GM18526 (cell line): ENCODE measurements at regions not wholly inside any gene's neighbourhood (a gene's known extent, or its start where the extent isn't known, plus 50 kb on each side); places are given as distances from the start of the nearest gene placed in this dataset.

Experiments
- POLR2A ChIP-seq: IDR thresholded peaks from 3 replicates; pipeline ENCODE4 v1.6.1; 2011; ENCODE audit not compliant: insufficient read length; ENCODE audit errors: extremely low read depth

DNA sequence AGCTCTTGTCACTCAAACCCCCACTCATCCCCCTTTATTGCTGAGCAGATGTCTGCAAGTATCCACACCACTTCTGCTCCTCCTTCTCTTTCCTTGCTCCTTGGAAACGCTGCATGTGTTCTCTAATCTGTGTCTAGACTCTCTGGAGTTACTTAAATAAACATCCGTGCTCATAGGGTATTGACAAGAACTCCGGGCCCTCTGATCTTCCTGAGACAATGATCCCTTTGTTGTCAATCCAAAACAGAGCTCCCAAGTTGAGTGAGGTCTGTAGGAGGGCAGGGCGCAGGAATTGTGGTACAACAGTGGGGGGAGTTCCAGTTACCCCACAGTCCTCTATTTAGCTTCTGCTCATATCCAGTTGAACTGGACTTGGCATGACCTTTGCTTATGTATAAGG, 489.0 kb downstream of the SNAPC1 start:
- TF ChIP-seq POLR2A = no peak

DNA sequence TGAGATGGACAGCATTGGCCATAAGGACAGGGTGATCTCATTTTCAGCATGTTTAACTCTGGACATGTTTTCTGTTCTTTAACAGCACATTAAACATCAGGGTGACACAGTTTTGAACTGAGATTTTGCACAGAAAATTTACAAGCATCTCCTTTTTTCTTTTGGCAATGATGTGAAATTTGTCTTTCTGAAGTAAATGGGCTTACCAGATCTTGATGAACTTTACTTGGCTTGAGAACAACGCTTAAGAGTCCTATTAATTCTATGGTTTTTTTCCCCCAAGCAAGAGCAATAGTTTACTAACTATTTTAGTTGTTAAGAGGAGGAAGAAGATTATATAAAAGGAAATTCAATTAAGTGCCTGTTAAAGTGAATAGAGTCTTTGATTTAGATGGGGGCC, 491.0 kb downstream of the SNAPC1 start:
- TF ChIP-seq POLR2A = no peak

DNA sequence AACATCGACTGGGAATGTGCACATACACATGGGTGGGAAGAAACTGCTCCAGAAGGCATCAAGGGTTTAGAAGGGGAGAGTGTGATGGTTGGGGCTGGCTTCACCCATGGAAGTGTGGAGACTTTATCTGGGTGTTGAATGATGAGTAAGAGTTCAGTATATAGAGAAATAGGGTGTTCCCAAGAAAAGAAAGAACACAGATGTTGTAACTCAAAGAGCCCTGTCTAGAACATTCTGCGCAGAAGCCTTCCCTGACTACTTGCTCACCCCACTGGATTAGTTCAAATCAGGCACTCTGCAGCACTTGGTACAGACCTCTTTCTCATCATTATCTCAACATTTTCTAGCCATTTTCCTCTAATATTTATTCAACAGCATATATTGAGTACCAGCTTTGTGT, 491.7 kb downstream of the SNAPC1 start:
- TF ChIP-seq POLR2A = no peak

DNA sequence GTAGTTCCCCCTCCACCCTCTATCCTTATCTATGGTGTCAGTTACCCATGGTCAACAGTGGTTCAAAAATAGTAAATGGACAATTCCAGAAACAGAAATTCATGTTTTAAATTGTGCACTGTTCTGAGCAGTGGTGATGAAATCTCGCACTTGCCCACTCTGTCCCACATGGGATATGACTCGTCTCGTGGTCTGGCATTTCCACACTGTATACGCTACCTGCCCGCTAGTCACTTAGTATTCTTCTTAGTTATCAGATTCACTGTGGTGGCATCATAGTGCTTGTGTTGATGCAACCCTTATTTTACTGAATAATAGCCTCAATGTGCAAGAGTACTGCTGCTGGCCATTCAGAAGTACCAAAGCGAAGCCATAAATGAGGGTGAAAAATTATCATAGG, 507.0 kb downstream of the SNAPC1 start:
- TF ChIP-seq POLR2A = no peak

DNA sequence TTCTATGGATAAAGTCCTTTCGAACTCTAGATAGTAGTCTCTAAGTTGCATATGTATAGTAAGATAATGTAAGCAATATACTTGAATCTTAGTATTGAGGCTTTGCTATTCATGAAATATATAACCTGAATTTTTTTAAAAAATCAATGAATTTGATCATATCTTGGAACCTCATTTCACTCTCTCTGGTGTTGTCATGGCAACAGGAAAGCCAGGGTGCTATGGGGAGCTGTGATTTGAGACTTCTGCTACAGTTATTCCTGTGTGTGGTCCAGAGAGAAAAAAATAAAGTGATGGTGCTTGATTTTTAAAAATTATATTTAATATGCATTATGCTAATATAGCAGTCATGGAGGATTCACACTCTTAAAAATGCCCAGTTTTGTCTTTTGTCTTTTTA, 508.0 kb downstream of the SNAPC1 start:
- TF ChIP-seq POLR2A = no peak

DNA sequence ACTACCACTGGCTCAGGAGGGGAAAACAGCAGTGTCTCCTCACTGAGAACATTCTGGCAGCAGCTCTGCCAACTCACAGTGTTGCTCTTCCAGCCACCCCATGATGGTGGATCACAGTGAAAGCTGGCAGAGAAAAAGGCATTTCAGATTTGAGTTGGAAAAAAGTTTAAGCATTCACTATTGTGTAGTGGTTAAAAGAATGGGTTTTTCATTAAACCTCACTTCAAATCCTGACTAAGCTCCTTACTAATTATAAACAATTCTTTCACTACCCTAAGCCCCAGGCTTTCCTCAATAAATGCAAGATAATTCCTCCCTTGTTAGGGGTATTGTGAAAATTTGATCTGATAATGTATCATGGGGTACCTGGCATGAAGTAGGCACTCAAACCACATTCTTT, 518.1 kb downstream of the SNAPC1 start:
- TF ChIP-seq POLR2A = no peak

DNA sequence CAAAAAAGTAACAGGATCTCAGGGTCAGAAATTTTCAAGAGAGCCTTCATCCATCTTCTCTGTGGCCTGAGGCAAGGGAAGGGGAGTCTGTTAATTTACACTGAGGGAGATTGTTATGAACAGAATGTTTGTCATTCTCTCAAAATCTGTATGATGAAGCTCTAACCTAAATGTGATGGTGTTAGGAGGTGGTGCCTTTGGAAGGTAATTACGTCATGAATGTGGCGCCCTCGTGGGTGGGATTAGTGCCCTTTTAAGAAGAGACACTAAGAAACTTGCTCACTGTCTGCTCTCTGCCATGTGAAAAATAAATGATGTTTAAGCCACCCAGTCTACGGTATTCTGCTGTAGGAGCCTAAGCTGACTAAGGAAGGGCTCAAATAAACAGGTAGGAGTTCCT, 521.6 kb downstream of the SNAPC1 start:
- TF ChIP-seq POLR2A = no peak

DNA sequence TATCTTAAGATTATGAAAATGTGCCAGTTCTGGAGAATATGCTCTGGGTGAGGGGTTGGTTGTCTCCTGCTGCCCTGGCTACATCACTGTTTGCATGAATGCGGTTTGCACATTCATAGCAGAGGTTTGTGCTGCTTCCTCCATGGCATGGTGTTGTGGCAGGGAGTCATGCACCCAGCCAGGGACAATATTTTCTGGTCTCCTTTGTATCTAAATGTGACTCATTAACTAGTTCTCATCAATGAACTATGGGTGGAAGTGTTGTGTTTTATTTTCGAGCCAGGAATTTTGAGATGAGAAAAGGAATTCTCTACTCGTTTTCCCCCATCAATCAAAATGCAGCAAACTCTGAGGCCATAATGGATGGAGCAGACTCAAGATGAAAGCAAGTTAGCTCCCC, 527.3 kb downstream of the SNAPC1 start:
- no peak for TF ChIP-seq POLR2A

DNA sequence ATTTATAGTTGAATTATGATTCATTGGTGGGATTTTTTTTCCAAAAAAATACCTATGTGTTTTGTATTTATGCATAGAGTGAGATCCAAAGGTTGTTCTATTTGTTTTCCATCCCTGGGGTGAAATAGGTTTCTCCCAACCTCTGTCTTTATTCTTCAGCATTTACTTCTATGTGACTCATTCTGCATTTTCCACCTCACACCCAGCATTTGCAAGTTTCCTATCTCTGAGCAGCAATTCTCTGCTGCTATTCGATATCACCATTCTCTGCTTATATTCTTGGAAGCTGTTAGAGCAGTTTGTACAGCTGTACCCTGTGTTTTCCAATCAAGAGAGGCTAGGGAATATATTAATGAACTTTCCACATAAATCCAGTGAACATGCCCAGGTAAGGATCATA, 538.9 kb downstream of the SNAPC1 start:
- no peak for TF ChIP-seq POLR2A

DNA sequence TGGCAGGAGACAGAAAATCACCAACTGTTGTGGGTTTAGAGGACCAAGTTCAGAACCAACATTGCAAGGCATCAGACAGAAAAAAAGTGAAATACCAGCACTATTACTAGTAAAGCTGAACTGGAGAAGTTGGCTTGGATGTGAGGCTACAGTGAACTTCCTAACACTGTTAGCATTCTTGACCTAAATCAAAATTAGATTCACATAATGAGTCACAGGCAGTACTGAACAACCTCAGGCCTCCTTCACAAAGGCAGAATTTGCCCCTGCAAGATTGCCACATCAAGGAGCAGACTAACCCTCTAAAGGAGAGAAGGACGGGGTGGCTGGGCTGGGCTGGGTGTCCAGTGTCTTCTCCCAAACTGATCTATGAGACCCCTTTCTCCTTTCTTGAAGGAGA, 539.7 kb downstream of the SNAPC1 start:
- no peak for TF ChIP-seq POLR2A

DNA sequence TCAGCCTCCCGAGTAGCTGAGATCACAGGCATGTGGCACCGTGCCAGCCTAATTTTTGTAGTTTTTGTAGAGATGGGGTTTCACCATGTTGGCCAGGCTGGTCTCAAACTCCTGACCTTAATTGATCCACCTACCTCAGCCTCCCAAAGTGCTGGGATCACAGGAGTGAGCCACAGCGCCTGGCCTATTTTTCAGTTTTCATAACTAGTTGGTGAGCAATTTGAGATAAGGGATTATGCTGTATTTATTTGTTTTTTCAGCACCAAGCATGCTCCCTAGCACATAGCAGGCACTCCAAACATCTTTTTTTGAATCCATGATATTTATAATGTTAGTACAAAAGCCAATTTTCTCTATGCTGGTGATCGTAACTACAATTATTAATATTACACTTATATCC, 541.2 kb downstream of the SNAPC1 start:
- no peak for TF ChIP-seq POLR2A

DNA sequence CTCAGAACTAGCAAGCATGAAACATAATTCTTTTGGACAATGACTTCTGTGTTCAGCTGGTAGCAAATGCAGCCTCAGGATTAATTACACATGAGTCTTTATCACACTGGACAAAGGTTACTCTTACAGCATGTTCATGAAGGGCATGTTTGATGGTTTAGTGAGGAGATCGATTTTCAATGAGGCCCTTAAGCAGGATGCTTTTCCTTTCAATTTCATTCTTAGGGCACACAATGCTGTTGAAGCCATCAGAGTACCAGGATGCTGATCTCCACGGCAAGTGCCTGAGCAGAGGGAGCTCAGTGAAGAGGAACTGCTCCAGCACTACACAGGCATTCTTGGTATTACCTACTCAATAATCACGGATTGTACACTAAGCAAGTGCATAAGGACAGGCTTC, 542.0 kb downstream of the SNAPC1 start:
- TF ChIP-seq POLR2A = no peak

DNA sequence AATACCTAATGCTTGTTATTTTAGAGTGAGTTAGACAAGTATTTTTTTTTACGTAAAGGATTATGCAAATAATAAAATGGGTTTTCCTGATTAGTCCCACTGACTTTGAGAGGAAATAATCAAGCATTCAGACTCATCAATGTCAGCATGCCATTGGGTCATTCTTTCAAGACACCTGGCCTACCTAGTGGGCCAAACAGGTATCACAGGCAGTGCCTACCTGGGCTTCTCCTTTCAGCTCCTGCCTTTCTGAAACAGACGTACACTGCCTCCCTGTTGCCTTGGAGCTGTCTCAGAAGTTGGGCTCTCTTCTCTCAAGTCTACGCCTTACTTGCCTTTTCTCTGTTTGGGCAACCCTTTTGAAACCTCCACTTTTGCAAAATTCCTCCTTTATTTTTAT, 545.6 kb downstream of the SNAPC1 start:
- no peak for TF ChIP-seq POLR2A

DNA sequence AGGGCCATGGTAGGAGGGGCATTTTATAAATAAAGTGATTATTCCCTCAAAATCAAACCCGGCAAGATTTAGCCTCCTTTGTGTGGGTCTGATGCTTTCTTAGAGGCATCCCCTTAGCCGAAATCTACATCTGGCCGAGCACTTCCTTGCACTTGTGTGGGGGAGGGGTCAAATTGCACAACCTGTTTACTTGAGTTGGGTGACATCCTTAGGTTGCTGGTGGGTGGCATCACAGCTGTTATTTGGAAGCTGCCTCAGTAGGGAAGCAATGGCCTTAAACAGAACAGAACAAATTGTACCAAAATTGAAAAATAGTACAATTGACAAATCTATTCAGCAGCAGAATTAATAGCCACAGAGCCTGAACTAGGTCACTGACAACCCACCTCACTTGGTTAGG, 546.1 kb downstream of the SNAPC1 start:
- TF ChIP-seq POLR2A = no peak

DNA sequence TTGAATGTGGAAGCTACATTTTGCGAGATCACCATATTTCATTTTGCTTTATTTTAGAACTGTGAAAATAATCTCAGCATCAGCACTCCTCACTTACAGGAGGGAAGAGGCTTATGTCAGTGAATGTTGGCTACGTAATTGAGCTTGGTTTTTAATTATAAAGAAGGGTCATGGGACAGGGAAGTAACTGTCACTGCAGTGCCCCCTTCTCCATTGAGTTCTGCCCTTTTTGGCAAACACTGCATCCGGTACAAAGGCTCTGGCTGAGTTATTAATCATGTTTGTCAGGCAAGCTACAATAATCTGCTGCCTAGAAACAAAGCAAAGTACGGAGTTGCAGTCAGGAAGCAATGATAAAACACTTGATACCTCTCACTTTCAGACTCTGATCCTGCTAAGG, 546.7 kb downstream of the SNAPC1 start:
- TF ChIP-seq POLR2A = no peak

DNA sequence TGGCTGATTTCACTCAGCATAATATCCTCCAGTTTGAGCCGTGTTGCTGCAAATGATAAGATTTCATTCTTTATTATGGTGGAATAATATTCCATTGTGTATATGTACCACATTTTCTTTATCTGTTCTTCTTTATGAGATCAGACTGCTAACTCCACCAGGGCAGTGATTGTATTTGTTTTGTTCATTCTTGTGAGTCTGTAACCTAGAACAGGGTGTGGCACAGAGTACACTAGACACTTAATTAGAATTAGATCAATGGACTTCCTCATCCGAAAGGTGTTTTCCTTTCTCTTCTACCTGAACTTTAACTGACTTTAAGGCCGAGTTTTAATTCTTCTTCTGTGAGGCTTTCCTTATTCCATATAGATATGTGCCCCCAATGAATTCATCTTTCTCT, 551.0 kb downstream of the SNAPC1 start:
- no peak for TF ChIP-seq POLR2A

DNA sequence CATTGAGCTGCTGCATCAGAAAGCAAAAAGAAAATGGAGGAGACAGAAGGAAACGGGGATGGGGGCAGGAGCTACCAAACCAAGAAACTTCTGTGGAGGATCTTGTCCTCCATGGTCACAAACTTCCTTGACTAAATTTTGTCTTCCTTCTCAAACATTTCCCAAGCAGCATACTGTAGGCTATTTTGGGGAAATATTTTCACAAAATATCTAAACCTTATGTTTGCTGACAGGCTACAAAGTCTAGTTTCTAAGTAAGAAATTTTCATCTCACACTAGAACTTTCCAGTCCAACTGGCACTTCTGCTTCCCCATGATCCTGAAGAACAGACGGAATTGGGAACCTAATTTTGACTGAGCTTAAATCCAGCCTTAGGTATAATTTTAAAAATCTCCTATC, 552.0 kb downstream of the SNAPC1 start:
- TF ChIP-seq POLR2A = no peak

DNA sequence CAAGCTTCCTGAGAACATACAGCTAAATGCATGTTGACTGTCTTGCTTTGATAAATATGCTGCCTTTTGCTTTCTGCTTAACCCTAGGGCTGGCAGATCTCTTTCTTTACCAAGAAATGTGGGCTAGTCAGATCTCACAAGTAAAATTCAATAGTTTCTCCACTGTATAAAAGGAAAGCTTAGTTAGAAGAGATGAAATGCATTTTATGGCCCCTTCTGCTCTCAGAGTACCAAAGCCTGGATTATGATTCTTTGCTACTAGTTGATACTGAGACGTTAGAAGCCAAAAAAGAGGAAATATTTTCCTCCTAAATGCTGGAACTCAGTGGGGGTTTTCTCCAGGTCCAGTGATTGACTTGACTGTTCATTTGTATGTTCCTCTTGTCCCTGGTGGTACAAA, 552.7 kb downstream of the SNAPC1 start:
- TF ChIP-seq POLR2A = no peak
